Keratinocyte (primary cell): ENCODE measurements at regions not wholly inside any gene's neighbourhood (a gene's known extent, or its start where the extent isn't known, plus 50 kb on each side); places are given as distances from the start of the nearest gene placed in this dataset.

ENCODE experiments used
- CTCF ChIP-seq, 3 experiments: IDR thresholded peaks in 1 of 3; conservative IDR thresholded peaks in 1 of 3; optimal IDR thresholded peaks in 1 of 3; 2 replicates in 2 of 3; 3 replicates in 1 of 3; pipeline versions ENCODE3 to v1.5.1; 2011; ENCODE audit warnings: low read length in 3 of 3, mild to moderate bottlenecking in 3 of 3, moderate library complexity in 2 of 3, control low read depth in 1 of 3, inconsistent platforms in 1 of 3; ENCODE audit not compliant: insufficient read depth in 2 of 3; ENCODE audit errors: extremely low read depth in 1 of 3
- EZH2 ChIP-seq: IDR thresholded peaks from one replicate; pipeline ENCODE4 v1.6.1; 2012; ENCODE audit warnings: inconsistent platforms, mild to moderate bottlenecking, low read length, moderate library complexity

- TF ChIP-seq EZH2: no peak
- no peak for TF ChIP-seq CTCF (optimal IDR thresholded peaks at IDR 0.05 in 1 of 3, IDR thresholded peaks at IDR 0.05 in 1 of 3, conservative IDR thresholded peaks at IDR 0.05 in 1 of 3; ENCODE audit: extremely low read depth in 1 of 3, insufficient read depth in 2 of 3, low read length in 3 of 3)
Measured at GRCh38 chr9:99347568-99347967, 125.5 kb downstream of the SEC61B start.
